ENCODE measurements at regions not wholly inside any gene's neighbourhood (a gene's known extent, or its start where the extent isn't known, plus 50 kb on each side); places are given as distances from the start of the nearest gene placed in this dataset.

GRCh38 chr1:234862944-234863515, 253.1 kb upstream of the IRF2BP2 start:
- Mint-ChIP-seq H3K36me3 (ENCODE audit: low read depth) (no peaks in the 10 kb centered on the region), H3K4me1 (ENCODE audit: low read depth) (peaks cover 4% of the 10 kb centered on the region), H3K27me3 (no peaks in the 10 kb centered on the region), H3K27ac (no peak overlapping the region), H3K4me3 (no peak overlapping the region), H3K9me3 (no peaks in the 10 kb centered on the region)
- H3K9me3 ChIP-seq (ENCODE audit: control insufficient read depth in 1 of 2, insufficient read depth in 1 of 2, low read length in 2 of 2): peaks cover 0 to 4% of the 10 kb centered on the region in 2 experiments
- H3K27me3 ChIP-seq (ENCODE audit: control insufficient read depth in 1 of 2, insufficient read depth in 2 of 2, low read length in 2 of 2): no peaks in the 10 kb centered on the region
- H3K4me3 ChIP-seq (ENCODE audit: low read length): no peak overlapping the region
- ChIA-PET POLR2A (no interaction called here), CTCF (no interaction called here)
- ATAC-seq (ENCODE audit: poor library complexity) (no peak), DNase-seq (no peak)
- H3K4me1 ChIP-seq (ENCODE audit: insufficient read depth, low read length): peaks cover 14% of the 10 kb centered on the region
- no peak overlapping the region for H3K27ac ChIP-seq (ENCODE audit: low read depth in 1 of 2, low read length in 2 of 2)
- intact Hi-C loops (cut with DNase I, micrococcal nuclease): no loop called here
- no peaks in the 10 kb centered on the region for H3K36me3 ChIP-seq (ENCODE audit: insufficient read depth, low read length)
- TF ChIP-seq CTCF (IDR thresholded peaks at IDR 0.05): no peak

GRCh38 chr1:234862360-234862943, 252.5 kb upstream of the IRF2BP2 start:
- peaks cover 0 to 4% of the 10 kb centered on the region in 2 experiments for H3K9me3 ChIP-seq (ENCODE audit: control insufficient read depth in 1 of 2, insufficient read depth in 1 of 2, low read length in 2 of 2)
- H3K4me3 ChIP-seq (ENCODE audit: low read length): no peak overlapping the region
- intact Hi-C loops (cut with DNase I, micrococcal nuclease): no loop called here
- no peak for DNase-seq
- Mint-ChIP-seq H3K27ac (no peak overlapping the region), H3K4me3 (no peak overlapping the region), H3K9me3 (no peaks in the 10 kb centered on the region), H3K27me3 (no peaks in the 10 kb centered on the region), H3K4me1 (ENCODE audit: low read depth) (peaks cover 4% of the 10 kb centered on the region), H3K36me3 (ENCODE audit: low read depth) (no peaks in the 10 kb centered on the region)
- H3K36me3 ChIP-seq (ENCODE audit: insufficient read depth, low read length): no peaks in the 10 kb centered on the region
- H3K27ac ChIP-seq (ENCODE audit: low read depth in 1 of 2, low read length in 2 of 2): no peak overlapping the region
- H3K27me3 ChIP-seq (ENCODE audit: control insufficient read depth in 1 of 2, insufficient read depth in 2 of 2, low read length in 2 of 2): no peaks in the 10 kb centered on the region
- ChIA-PET CTCF (no interaction called here), POLR2A (no interaction called here)
- no peak for ATAC-seq (ENCODE audit: poor library complexity)
- H3K4me1 ChIP-seq (ENCODE audit: insufficient read depth, low read length): peaks cover 14% of the 10 kb centered on the region
- no peak for TF ChIP-seq CTCF (IDR thresholded peaks at IDR 0.05)

- no peak for TF ChIP-seq CTCF (IDR thresholded peaks at IDR 0.05)
- Histone ChIP-seq H3K4me1 (ENCODE audit: insufficient read depth, low read length) (peaks cover 11% of the 10 kb centered on the region), H3K9me3 (ENCODE audit: control insufficient read depth in 1 of 2, insufficient read depth in 1 of 2, low read length in 2 of 2) (peaks cover 0 to 4% of the 10 kb centered on the region in 2 experiments), H3K36me3 (ENCODE audit: insufficient read depth, low read length) (no peaks in the 10 kb centered on the region), H3K27me3 (ENCODE audit: control insufficient read depth in 1 of 2, insufficient read depth in 2 of 2, low read length in 2 of 2) (no peaks in the 10 kb centered on the region), H3K4me3 (ENCODE audit: low read length) (no peak overlapping the region), H3K27ac (ENCODE audit: low read depth in 1 of 2, low read length in 2 of 2) (no peak overlapping the region)
- CTCF ChIA-PET: no interaction called here
- Mint-ChIP-seq H3K36me3 (ENCODE audit: low read depth) (no peaks in the 10 kb centered on the region), H3K27me3 (no peaks in the 10 kb centered on the region), H3K9me3 (no peaks in the 10 kb centered on the region), H3K27ac (no peak overlapping the region), H3K4me1 (ENCODE audit: low read depth) (no peaks in the 10 kb centered on the region), H3K4me3 (no peak overlapping the region)
- DNase-seq (no peak), ATAC-seq (ENCODE audit: poor library complexity) (no peak)
- POLR2A ChIA-PET: no interaction called here
- intact Hi-C loops (cut with DNase I, micrococcal nuclease): no loop called here
These were observed 251.8 kb upstream of the IRF2BP2 start for GRCh38 chr1:234861761-234862160.
